Mammary epithelial cell (primary cell): ENCODE measurements at regions not wholly inside any gene's neighbourhood (a gene's known extent, or its start where the extent isn't known, plus 50 kb on each side); places are given as distances from the start of the nearest gene placed in this dataset.

Experiments
- CTCF ChIP-seq, 2 donors: IDR thresholded peaks in 1 of 2; conservative IDR thresholded peaks in 1 of 2; 2 replicates each; pipeline ENCODE4 v1.5.1; 2011 to 2012; ENCODE audit warnings: inconsistent platforms in 2 of 2, low read length in 2 of 2, mild to moderate bottlenecking in 2 of 2, control low read depth in 1 of 2, low read depth in 1 of 2; ENCODE audit not compliant: insufficient read depth in 1 of 2; ENCODE audit errors: extremely low read depth in 1 of 2
- EZH2 ChIP-seq: IDR thresholded peaks from 2 replicates; pipeline ENCODE4 v1.6.1; 2012; ENCODE audit warnings: low read length, inconsistent platforms, borderline replicate concordance

DNA sequence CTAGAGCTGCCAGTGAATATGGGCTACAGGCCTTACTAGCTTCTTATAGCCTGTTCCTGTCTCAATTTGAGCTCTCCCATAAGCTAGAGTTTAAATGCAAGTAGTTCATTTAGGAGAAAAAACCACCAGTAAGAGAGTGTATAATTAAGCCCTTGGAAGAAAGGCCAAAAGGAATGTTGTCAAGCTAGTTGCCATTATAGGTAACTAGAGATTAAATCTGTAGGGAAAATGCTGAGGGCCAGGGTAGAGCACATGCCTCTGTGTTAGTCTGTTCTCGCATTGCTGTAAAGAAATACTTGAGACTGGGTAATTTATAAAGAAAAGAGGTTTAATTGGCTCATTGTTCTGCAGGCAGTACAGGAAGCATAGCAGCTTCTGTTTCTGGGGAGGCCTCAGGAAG lies 410.2 kb downstream of the MID1IP1 start:
- TF ChIP-seq CTCF (conservative IDR thresholded peaks at IDR 0.05 in 1 of 2, IDR thresholded peaks at IDR 0.05 in 1 of 2; ENCODE audit: extremely low read depth in 1 of 2, insufficient read depth in 1 of 2, low read depth in 1 of 2, low read length in 2 of 2) (no peak), EZH2 (no peak)
